PC-9 (cell line): ENCODE measurements at regions not wholly inside any gene's neighbourhood (a gene's known extent, or its start where the extent isn't known, plus 50 kb on each side); places are given as distances from the start of the nearest gene placed in this dataset.

Experiments used
- BruUV-seq: library from RNA; stranded (reverse); fragments of 400-500 nt; replicated peaks from 2 replicates; lab custom pipeline; 2021; lab: Mats Ljungman, UMichigan
- CTCF ChIA-PET: fragments of 300-600 bp; sonication (Branson Sonifier 250); formaldehyde crosslinking; loops from one replicate; lab custom pipeline; 2022; ENCODE audit warnings: antibody characterized with exemption; lab: Charles Lee
- POLR2A ChIA-PET: fragments of 300-600 bp; sonication (Branson Sonifier 250); formaldehyde crosslinking; loops from one replicate; lab custom pipeline; 2022; ENCODE audit warnings: antibody characterized with exemption; ENCODE audit not compliant: unreplicated experiment; lab: Charles Lee
- DNase-seq, 2 experiments: peaks; one replicate each; pipeline versions ENCODE4 v3.0.0 to v3.0.0-alpha.2; 2015 to 2022; ENCODE audit warnings: mixed read lengths in 1 of 2
- H2AFZ ChIP-seq: fragments of 200-600 bp; sonication (generic); 2 replicates; pipeline ENCODE4 v1.8.1; 2017; ENCODE audit warnings: antibody characterized with exemption
- H3F3A ChIP-seq: fragments of 200-600 bp; sonication (generic); 2 replicates; pipeline ENCODE4 v1.8.1; 2017; ENCODE audit warnings: antibody characterized with exemption, mild to moderate bottlenecking, low read depth; ENCODE audit not compliant: insufficient read depth
- H3K27ac ChIP-seq: fragments of 200-600 bp; sonication (generic); 2 replicates; pipeline ENCODE4 v1.6.1; 2016; ENCODE audit warnings: mixed run types
- H3K27me3 ChIP-seq: fragments of 200-600 bp; sonication (generic); 2 replicates; pipeline ENCODE4 v1.6.1; 2016; ENCODE audit warnings: low read depth, mixed run types; ENCODE audit not compliant: insufficient read depth
- H3K36me3 ChIP-seq: fragments of 200-600 bp; sonication (generic); 2 replicates; pipeline ENCODE4 v1.6.1; 2016; ENCODE audit warnings: low read depth, mixed run types
- H3K4me1 ChIP-seq: fragments of 200-600 bp; sonication (generic); replicated peaks from 2 replicates; pipeline ENCODE4 v1.6.1; 2016; ENCODE audit warnings: mixed run types; ENCODE audit not compliant: insufficient read depth
- H3K4me2 ChIP-seq: fragments of 200-600 bp; sonication (generic); 2 replicates; pipeline ENCODE4 v1.6.1; 2017; ENCODE audit warnings: mixed run types
- H3K4me3 ChIP-seq: fragments of 200-600 bp; sonication (generic); 2 replicates; pipeline ENCODE4 v1.6.1; 2016; ENCODE audit warnings: mixed run types
- H3K79me2 ChIP-seq: fragments of 200-600 bp; sonication (generic); 2 replicates; pipeline ENCODE4 v1.6.1; 2017; ENCODE audit warnings: low read depth, mixed run types
- H3K9me2 ChIP-seq: fragments of 200-600 bp; sonication (generic); 2 replicates; pipeline ENCODE4 v1.8.1; 2017; ENCODE audit warnings: mild to moderate bottlenecking; ENCODE audit not compliant: insufficient read depth
- H3K9me3 ChIP-seq: fragments of 200-600 bp; sonication (generic); 2 replicates; pipeline ENCODE4 v1.8.1; 2016; ENCODE audit warnings: low read depth; ENCODE audit not compliant: insufficient read depth
- H4K20me1 ChIP-seq: fragments of 200-600 bp; sonication (generic); 2 replicates; pipeline ENCODE4 v1.8.1; 2017; ENCODE audit not compliant: insufficient read depth
- CTCF ChIP-seq: fragments of 200-600 bp; sonication (generic); conservative IDR thresholded peaks from 2 replicates; pipeline ENCODE4 v1.6.1; 2017; ENCODE audit warnings: mixed run types, antibody characterized with exemption, mild to moderate bottlenecking, moderate library complexity
- EZH2 ChIP-seq: fragments of 200-600 bp; sonication (generic); IDR thresholded peaks from 2 replicates; pipeline ENCODE4 v1.8.0; 2017; ENCODE audit warnings: antibody characterized with exemption, low read depth
- intact Hi-C: fragments of 100-400 bp; cut with micrococcal nuclease; formaldehyde crosslinking; loops from one replicate; pipeline ENCODE4 v1.10.0; 2022; ENCODE audit not compliant: unreplicated experiment

GRCh38 chr1:79827446-79827845, 820.9 kb upstream of the ADGRL4 start:
- no peak overlapping the region for H3K4me2 ChIP-seq
- ChIA-PET CTCF (no interaction called here), POLR2A (no interaction called here)

DNA sequence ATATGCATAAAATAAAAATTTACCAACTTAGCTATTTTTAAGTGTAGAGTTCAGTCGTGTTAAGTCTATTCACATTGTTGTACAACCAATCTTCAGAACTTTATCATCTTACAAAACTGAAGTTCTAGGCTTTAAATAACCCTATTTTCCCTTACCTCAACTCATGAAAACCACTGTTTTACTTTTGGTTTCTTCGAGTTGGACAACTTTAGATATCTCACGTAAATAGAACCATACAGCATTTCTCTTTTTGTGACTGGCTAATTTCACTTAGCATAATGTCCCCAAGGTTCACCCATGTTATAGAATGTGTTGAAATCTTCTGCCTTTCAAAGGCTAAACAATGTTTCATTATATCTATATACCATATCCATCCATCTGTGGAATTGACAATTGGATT, 819.0 kb upstream of the ADGRL4 start:
- TF ChIP-seq CTCF (no peak), EZH2 (no peak)
- H3K4me2 ChIP-seq, result no peak overlapping the region
- intact Hi-C loops, result no loop called here
- CTCF ChIA-PET, result no interaction called here
- H3K27me3 ChIP-seq, result no peaks in the 10 kb centered on the region
- no peak for DNase-seq
- no peaks in the 10 kb centered on the region for H3K79me2 ChIP-seq
- H3K4me3 ChIP-seq, result no peak overlapping the region
- no peaks in the 10 kb centered on the region for H3K4me1 ChIP-seq
- no peaks in the 10 kb centered on the region for H4K20me1 ChIP-seq
- POLR2A ChIA-PET, result no interaction called here
- H3K36me3 ChIP-seq, result no peaks in the 10 kb centered on the region
- BruUV-seq, result no TSS peak
- H3K27ac ChIP-seq, result no peak overlapping the region
- H3F3A ChIP-seq, result no peaks in the 10 kb centered on the region
- peaks cover 5% of the 10 kb centered on the region; the same call in 1 of the 2 replicates for H3K9me2 ChIP-seq
- H2AFZ ChIP-seq, result 0 out of 2 replicates have a peak overlapping the region, but pooled peaks have one; percentile 29
- no peaks in the 10 kb centered on the region for H3K9me3 ChIP-seq

More at GRCh38 chr1:79827446-79827845, 820.9 kb upstream of the ADGRL4 start:
- BruUV-seq, result no TSS peak
- Histone ChIP-seq H4K20me1 (no peaks in the 10 kb centered on the region), H3K79me2 (no peaks in the 10 kb centered on the region), H3K4me1 (no peaks in the 10 kb centered on the region), H3K27ac (no peak overlapping the region), H3K4me3 (no peak overlapping the region), H2AFZ (no peak overlapping the region), H3K27me3 (no peaks in the 10 kb centered on the region), H3K9me3 (no peaks in the 10 kb centered on the region), H3K9me2 (peaks cover 5% of the 10 kb centered on the region; the same call in 1 of the 2 replicates), H3K36me3 (no peaks in the 10 kb centered on the region), H3F3A (no peaks in the 10 kb centered on the region)
- no peak for TF ChIP-seq EZH2
- TF ChIP-seq CTCF, result no peak
- no peak for DNase-seq
- intact Hi-C loops, result no loop called here

- no peak overlapping the region for H3K27ac ChIP-seq
- H3K4me2 ChIP-seq, result no peak overlapping the region
- H3K79me2 ChIP-seq, result no peaks in the 10 kb centered on the region
- H3K4me3 ChIP-seq, result no peak overlapping the region
- BruUV-seq, result no TSS peak
- H2AFZ ChIP-seq, result no peak overlapping the region; the same call in 1 of the 2 replicates
- no peak for TF ChIP-seq EZH2
- TF ChIP-seq CTCF, result no peak
- intact Hi-C loops, result no loop called here
- 0 out of 2 replicates have a peak, but pooled peaks cover 4% of the 10 kb centered on the region for H3K9me2 ChIP-seq
- no peaks in the 10 kb centered on the region for H4K20me1 ChIP-seq
- no peaks in the 10 kb centered on the region for H3K27me3 ChIP-seq
- no peaks in the 10 kb centered on the region for H3K4me1 ChIP-seq
- H3K9me3 ChIP-seq, result no peaks in the 10 kb centered on the region
- H3K36me3 ChIP-seq, result no peaks in the 10 kb centered on the region
- ChIA-PET POLR2A (no interaction called here), CTCF (no interaction called here)
- DNase-seq, result no peak
- no peaks in the 10 kb centered on the region for H3F3A ChIP-seq
Observed at GRCh38 chr1:79822053-79822452, 815.5 kb upstream of the ADGRL4 start.
